ENCODE measurements at regions not wholly inside any gene's neighbourhood (a gene's known extent, or its start where the extent isn't known, plus 50 kb on each side); places are given as distances from the start of the nearest gene placed in this dataset.

GRCh38 chr1:54477153-54477561 is 70.9 kb upstream of the ACOT11 start:
- H3K27me3 ChIP-seq (replicated peaks; ENCODE audit: control insufficient read depth, insufficient read depth, low read length): peaks cover 1% of the 10 kb centered on the region; the same call in 1 of the 2 replicates

GRCh38 chr1:54476530-54477109 is 70.4 kb upstream of the SSBP3 start:
- Histone ChIP-seq H3K36me3 (ENCODE audit: control insufficient read depth, insufficient read depth, low read length) (no peaks in the 10 kb centered on the region), H3K27me3 (replicated peaks; ENCODE audit: control insufficient read depth, insufficient read depth, low read length) (peaks cover 1% of the 10 kb centered on the region; the same call in 1 of the 2 replicates), H3K4me3 (replicated peaks; ENCODE audit: low read depth, low read length) (no peak overlapping the region)
- no peak for DNase-seq (ENCODE audit: extremely low read depth, insufficient read length)
- no peak for TF ChIP-seq CTCF (IDR thresholded peaks at IDR 0.05; ENCODE audit: insufficient read depth, low read length, poor library complexity, severe bottlenecking)

More at GRCh38 chr1:54477153-54477561, 70.9 kb upstream of the ACOT11 start:
- no peaks in the 10 kb centered on the region for H3K36me3 ChIP-seq (ENCODE audit: control insufficient read depth, insufficient read depth, low read length)
- no peak for DNase-seq (ENCODE audit: extremely low read depth, insufficient read length)
- TF ChIP-seq CTCF (IDR thresholded peaks at IDR 0.05; ENCODE audit: insufficient read depth, low read length, poor library complexity, severe bottlenecking): no peak
- H3K4me3 ChIP-seq (replicated peaks; ENCODE audit: low read depth, low read length): no peak overlapping the region

- H3K36me3 ChIP-seq (ENCODE audit: control insufficient read depth, insufficient read depth, low read length): no peaks in the 10 kb centered on the region
- TF ChIP-seq CTCF (IDR thresholded peaks at IDR 0.05; ENCODE audit: insufficient read depth, low read length, poor library complexity, severe bottlenecking): no peak
- no peak for DNase-seq (ENCODE audit: extremely low read depth, insufficient read length)
- peaks cover 1% of the 10 kb centered on the region; the same call in 1 of the 2 replicates for H3K27me3 ChIP-seq (replicated peaks; ENCODE audit: control insufficient read depth, insufficient read depth, low read length)
- H3K4me3 ChIP-seq (replicated peaks; ENCODE audit: low read depth, low read length): no peak overlapping the region
These were observed 69.8 kb upstream of the SSBP3 start for GRCh38 chr1:54475946-54476516.

GRCh38 chr1:54475357-54475881 is 69.2 kb upstream of the SSBP3 start:
- Histone ChIP-seq H3K36me3 (ENCODE audit: control insufficient read depth, insufficient read depth, low read length) (no peaks in the 10 kb centered on the region), H3K4me3 (replicated peaks; ENCODE audit: low read depth, low read length) (no peak overlapping the region), H3K27me3 (replicated peaks; ENCODE audit: control insufficient read depth, insufficient read depth, low read length) (peaks cover 1% of the 10 kb centered on the region; the same call in 1 of the 2 replicates)
- no peak for DNase-seq (ENCODE audit: extremely low read depth, insufficient read length)
- TF ChIP-seq CTCF (IDR thresholded peaks at IDR 0.05; ENCODE audit: insufficient read depth, low read length, poor library complexity, severe bottlenecking): no peak

- H3K4me3 ChIP-seq (replicated peaks; ENCODE audit: low read depth, low read length): no peak overlapping the region
- H3K27me3 ChIP-seq (replicated peaks; ENCODE audit: control insufficient read depth, insufficient read depth, low read length): peaks cover under 1% of the 10 kb centered on the region; the same call in 1 of the 2 replicates
- no peaks in the 10 kb centered on the region for H3K36me3 ChIP-seq (ENCODE audit: control insufficient read depth, insufficient read depth, low read length)
- DNase-seq (ENCODE audit: extremely low read depth, insufficient read length): no peak
- no peak for TF ChIP-seq CTCF (IDR thresholded peaks at IDR 0.05; ENCODE audit: insufficient read depth, low read length, poor library complexity, severe bottlenecking)
These were observed 68.4 kb upstream of the SSBP3 start for GRCh38 chr1:54474310-54475251.

Measured in GM06990 (cell line).